Panc1 (cell line): ENCODE measurements at regions not wholly inside any gene's neighbourhood (a gene's known extent, or its start where the extent isn't known, plus 50 kb on each side); places are given as distances from the start of the nearest gene placed in this dataset.

Experiments used
- ATAC-seq: fragments of 200-7000 bp; cut with Tn5 transposase; 2 replicates; pipeline ENCODE4 v1.9.1; 2020; ENCODE audit warnings: mild to moderate bottlenecking, moderate library complexity
- BruUV-seq: library from RNA; stranded (reverse); fragments of 400-500 nt; replicated peaks from 2 replicates; lab custom pipeline; 2021; lab: Mats Ljungman, UMichigan
- CTCF ChIA-PET: fragments of 300-600 bp; sonication (Branson Sonifier 250); formaldehyde crosslinking; loops from one replicate; lab custom pipeline; 2022; ENCODE audit warnings: antibody characterized with exemption; lab: Charles Lee
- POLR2A ChIA-PET: fragments of 300-600 bp; sonication (Branson Sonifier 250); formaldehyde crosslinking; loops from one replicate; lab custom pipeline; 2022; ENCODE audit warnings: antibody characterized with exemption; lab: Charles Lee
- DNase-seq: peaks from one replicate; pipeline ENCODE4 v3.0.0-alpha.2; 2010; ENCODE audit warnings: low read depth, low spot score
- H3K27ac ChIP-seq: 2 replicates; pipeline ENCODE4 v1.5.1; 2011; ENCODE audit warnings: mild to moderate bottlenecking, low read length, inconsistent platforms
- H3K27me3 ChIP-seq: fragments of 200-500 bp; sonication (Bioruptor generic); 2 replicates; pipeline ENCODE4 v1.6.0; 2014; ENCODE audit warnings: low read length, inconsistent platforms; ENCODE audit not compliant: control insufficient read depth, insufficient read depth
- H3K36me3 ChIP-seq: fragments of 200-500 bp; sonication (Bioruptor generic); 2 replicates; pipeline ENCODE4 v1.5.1; 2014; ENCODE audit warnings: inconsistent platforms, mild to moderate bottlenecking, low read length, moderate library complexity; ENCODE audit not compliant: control insufficient read depth, insufficient read depth
- H3K4me1 ChIP-seq: 2 replicates; pipeline ENCODE4 v1.5.1; 2011; ENCODE audit warnings: inconsistent platforms, mild to moderate bottlenecking, low read length, moderate library complexity; ENCODE audit not compliant: control insufficient read depth, insufficient read depth
- H3K4me3 ChIP-seq, 2 experiments: 2 replicates each; pipeline ENCODE4 v1.5.1; 2011 to 2012; ENCODE audit warnings: low read depth in 2 of 2, low read length in 2 of 2, mild to moderate bottlenecking in 2 of 2, inconsistent platforms in 1 of 2, moderate library complexity in 1 of 2
- H3K9me3 ChIP-seq: fragments of 200-500 bp; sonication (Bioruptor generic); 2 replicates; pipeline ENCODE4 v1.5.1; 2014; ENCODE audit warnings: low read depth, mild to moderate bottlenecking, inconsistent platforms, low read length, moderate library complexity; ENCODE audit not compliant: control insufficient read depth, insufficient read depth
- POLR2AphosphoS5 ChIP-seq: IDR thresholded peaks from 2 replicates; pipeline ENCODE4 v1.6.1; 2012; ENCODE audit warnings: mild to moderate bottlenecking, low read depth, low read length, moderate library complexity
- SIN3A ChIP-seq: IDR thresholded peaks from 2 replicates; pipeline ENCODE4 v1.6.1; 2012; ENCODE audit warnings: low read depth, mild to moderate bottlenecking, low read length, moderate library complexity, borderline replicate concordance; ENCODE audit not compliant: insufficient read depth
- TCF7L2 ChIP-seq: IDR thresholded peaks from 2 replicates; pipeline ENCODE4 v1.6.1; 2011; ENCODE audit warnings: mild to moderate bottlenecking, low read depth, low read length, inconsistent platforms
- in situ Hi-C: cut with HindIII; loops from 2 replicates; pipeline ENCODE4 v1.10.0; 2016; ENCODE audit warnings: low sequenced_read_pairs, low pct_unique_long_range_greater_than_20kb
- intact Hi-C: fragments of 100-400 bp; cut with micrococcal nuclease; formaldehyde crosslinking; loops from one replicate; pipeline ENCODE4 v1.10.0; 2022; ENCODE audit not compliant: unreplicated experiment
- TF ChIP-seq, protein P1 (sequence below): fragments of 450-650 bp; IDR thresholded peaks from 2 replicates; pipeline ENCODE4 v1.5.1; 2017; ENCODE audit warnings: mild to moderate bottlenecking
- TF ChIP-seq, protein P2 (sequence below), 2 experiments: IDR thresholded peaks; 2 replicates each; pipeline ENCODE4 v1.6.1; 2011 to 2012; ENCODE audit warnings: low read depth in 2 of 2, control low read depth in 1 of 2, low read length in 1 of 2, mild to moderate bottlenecking in 1 of 2, moderate library complexity in 1 of 2; ENCODE audit not compliant: insufficient read depth in 1 of 2

DNA sequence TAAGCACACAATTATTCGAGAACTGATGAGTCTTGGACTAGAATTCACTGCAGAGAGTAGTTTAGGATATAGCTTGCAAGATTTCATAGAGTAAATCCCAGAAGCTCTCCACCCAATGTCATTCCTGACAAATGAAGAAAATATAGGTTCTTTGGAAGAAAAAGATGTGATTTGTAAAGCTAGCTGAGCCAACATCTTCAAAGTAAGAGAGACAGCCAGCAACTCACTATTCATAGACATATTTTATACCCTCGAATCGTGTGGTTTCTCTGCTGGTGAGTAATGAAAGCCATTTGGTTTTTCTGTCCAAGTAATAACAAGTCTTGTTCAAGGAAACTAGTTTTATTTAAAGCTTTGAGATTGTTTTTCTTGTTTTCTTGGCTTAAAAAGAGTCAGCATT is 165.7 kb upstream of the SYT6 start:
- Histone ChIP-seq H3K36me3 (no peaks in the 10 kb centered on the region), H3K4me1 (no peaks in the 10 kb centered on the region), H3K4me3 (no peak overlapping the region), H3K27ac (no peak overlapping the region), H3K27me3 (no peaks in the 10 kb centered on the region), H3K9me3 (no peaks in the 10 kb centered on the region)
- CTCF ChIA-PET: no interaction called here
- in situ Hi-C loops (no loop called here), intact Hi-C loops (no loop called here)
- TF ChIP-seq POLR2AphosphoS5: no peak
- TF ChIP-seq SIN3A: no peak
- TF ChIP-seq, protein P1, sequence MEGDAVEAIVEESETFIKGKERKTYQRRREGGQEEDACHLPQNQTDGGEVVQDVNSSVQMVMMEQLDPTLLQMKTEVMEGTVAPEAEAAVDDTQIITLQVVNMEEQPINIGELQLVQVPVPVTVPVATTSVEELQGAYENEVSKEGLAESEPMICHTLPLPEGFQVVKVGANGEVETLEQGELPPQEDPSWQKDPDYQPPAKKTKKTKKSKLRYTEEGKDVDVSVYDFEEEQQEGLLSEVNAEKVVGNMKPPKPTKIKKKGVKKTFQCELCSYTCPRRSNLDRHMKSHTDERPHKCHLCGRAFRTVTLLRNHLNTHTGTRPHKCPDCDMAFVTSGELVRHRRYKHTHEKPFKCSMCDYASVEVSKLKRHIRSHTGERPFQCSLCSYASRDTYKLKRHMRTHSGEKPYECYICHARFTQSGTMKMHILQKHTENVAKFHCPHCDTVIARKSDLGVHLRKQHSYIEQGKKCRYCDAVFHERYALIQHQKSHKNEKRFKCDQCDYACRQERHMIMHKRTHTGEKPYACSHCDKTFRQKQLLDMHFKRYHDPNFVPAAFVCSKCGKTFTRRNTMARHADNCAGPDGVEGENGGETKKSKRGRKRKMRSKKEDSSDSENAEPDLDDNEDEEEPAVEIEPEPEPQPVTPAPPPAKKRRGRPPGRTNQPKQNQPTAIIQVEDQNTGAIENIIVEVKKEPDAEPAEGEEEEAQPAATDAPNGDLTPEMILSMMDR: no peak
- TF ChIP-seq TCF7L2: no peak
- TF ChIP-seq, protein P2, sequence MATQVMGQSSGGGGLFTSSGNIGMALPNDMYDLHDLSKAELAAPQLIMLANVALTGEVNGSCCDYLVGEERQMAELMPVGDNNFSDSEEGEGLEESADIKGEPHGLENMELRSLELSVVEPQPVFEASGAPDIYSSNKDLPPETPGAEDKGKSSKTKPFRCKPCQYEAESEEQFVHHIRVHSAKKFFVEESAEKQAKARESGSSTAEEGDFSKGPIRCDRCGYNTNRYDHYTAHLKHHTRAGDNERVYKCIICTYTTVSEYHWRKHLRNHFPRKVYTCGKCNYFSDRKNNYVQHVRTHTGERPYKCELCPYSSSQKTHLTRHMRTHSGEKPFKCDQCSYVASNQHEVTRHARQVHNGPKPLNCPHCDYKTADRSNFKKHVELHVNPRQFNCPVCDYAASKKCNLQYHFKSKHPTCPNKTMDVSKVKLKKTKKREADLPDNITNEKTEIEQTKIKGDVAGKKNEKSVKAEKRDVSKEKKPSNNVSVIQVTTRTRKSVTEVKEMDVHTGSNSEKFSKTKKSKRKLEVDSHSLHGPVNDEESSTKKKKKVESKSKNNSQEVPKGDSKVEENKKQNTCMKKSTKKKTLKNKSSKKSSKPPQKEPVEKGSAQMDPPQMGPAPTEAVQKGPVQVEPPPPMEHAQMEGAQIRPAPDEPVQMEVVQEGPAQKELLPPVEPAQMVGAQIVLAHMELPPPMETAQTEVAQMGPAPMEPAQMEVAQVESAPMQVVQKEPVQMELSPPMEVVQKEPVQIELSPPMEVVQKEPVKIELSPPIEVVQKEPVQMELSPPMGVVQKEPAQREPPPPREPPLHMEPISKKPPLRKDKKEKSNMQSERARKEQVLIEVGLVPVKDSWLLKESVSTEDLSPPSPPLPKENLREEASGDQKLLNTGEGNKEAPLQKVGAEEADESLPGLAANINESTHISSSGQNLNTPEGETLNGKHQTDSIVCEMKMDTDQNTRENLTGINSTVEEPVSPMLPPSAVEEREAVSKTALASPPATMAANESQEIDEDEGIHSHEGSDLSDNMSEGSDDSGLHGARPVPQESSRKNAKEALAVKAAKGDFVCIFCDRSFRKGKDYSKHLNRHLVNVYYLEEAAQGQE (IDR thresholded peaks at IDR 0.05; ENCODE audit: insufficient read depth in 1 of 2, low read depth in 2 of 2, low read length in 1 of 2): no peak
- no peak for DNase-seq
- POLR2A ChIA-PET: no interaction called here
- BruUV-seq: no TSS peak
- ATAC-seq: no peak

- no TSS peak for BruUV-seq
- no peak for DNase-seq
- TF ChIP-seq POLR2AphosphoS5: no peak
- TF ChIP-seq, protein P2 (IDR thresholded peaks at IDR 0.05; ENCODE audit: insufficient read depth in 1 of 2, low read depth in 2 of 2, low read length in 1 of 2): no peak
- TF ChIP-seq TCF7L2: no peak
- TF ChIP-seq SIN3A: no peak
- TF ChIP-seq, protein P1: no peak
- no peak overlapping the region for H3K4me3 ChIP-seq
- POLR2A ChIA-PET: no interaction called here
- H3K4me1 ChIP-seq: no peaks in the 10 kb centered on the region
- in situ Hi-C loops (no loop called here), intact Hi-C loops (no loop called here)
- H3K27ac ChIP-seq: no peak overlapping the region
- no peaks in the 10 kb centered on the region for H3K36me3 ChIP-seq
- no peak for ATAC-seq
- no peaks in the 10 kb centered on the region for H3K9me3 ChIP-seq
- CTCF ChIA-PET: no interaction called here
- H3K27me3 ChIP-seq: no peaks in the 10 kb centered on the region
Measured at GRCh38 chr1:114318961-114319360, 165.3 kb upstream of the SYT6 start.
